ENCODE measurements at regions not wholly inside any gene's neighbourhood (a gene's known extent, or its start where the extent isn't known, plus 50 kb on each side); places are given as distances from the start of the nearest gene placed in this dataset.

DNA sequence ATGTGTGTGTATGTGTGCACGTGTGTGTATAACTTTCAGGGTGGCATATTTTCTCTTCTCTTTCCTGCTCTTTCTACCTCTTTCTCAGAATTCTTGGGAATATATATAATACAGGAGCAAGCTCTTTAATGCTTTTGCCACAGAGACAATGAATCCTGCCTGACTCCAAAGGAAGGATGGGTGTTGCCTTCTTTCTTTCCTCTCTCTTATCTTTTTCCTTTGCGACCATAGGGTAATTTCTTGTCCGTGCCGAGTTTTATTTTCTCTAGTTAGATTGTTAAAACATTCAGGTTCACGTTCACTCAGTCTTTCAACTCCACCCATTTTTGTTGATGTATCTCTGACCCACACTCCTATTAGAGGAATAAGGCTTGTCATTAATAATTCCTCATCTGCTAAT, 129.0 kb upstream of the C1orf21 start:
- TF ChIP-seq, protein P1, sequence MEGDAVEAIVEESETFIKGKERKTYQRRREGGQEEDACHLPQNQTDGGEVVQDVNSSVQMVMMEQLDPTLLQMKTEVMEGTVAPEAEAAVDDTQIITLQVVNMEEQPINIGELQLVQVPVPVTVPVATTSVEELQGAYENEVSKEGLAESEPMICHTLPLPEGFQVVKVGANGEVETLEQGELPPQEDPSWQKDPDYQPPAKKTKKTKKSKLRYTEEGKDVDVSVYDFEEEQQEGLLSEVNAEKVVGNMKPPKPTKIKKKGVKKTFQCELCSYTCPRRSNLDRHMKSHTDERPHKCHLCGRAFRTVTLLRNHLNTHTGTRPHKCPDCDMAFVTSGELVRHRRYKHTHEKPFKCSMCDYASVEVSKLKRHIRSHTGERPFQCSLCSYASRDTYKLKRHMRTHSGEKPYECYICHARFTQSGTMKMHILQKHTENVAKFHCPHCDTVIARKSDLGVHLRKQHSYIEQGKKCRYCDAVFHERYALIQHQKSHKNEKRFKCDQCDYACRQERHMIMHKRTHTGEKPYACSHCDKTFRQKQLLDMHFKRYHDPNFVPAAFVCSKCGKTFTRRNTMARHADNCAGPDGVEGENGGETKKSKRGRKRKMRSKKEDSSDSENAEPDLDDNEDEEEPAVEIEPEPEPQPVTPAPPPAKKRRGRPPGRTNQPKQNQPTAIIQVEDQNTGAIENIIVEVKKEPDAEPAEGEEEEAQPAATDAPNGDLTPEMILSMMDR (IDR thresholded peaks at IDR 0.05), result no peak
- TF ChIP-seq POLR2AphosphoS5 (IDR thresholded peaks at IDR 0.05; ENCODE audit: insufficient read depth in 1 of 2, low read depth in 1 of 2) (no peak), POLR2A (IDR thresholded peaks at IDR 0.05) (no peak)

Measured in vagina (tissue), 2 donors.